ENCODE measurements at regions not wholly inside any gene's neighbourhood (a gene's known extent, or its start where the extent isn't known, plus 50 kb on each side); places are given as distances from the start of the nearest gene placed in this dataset.

DNA sequence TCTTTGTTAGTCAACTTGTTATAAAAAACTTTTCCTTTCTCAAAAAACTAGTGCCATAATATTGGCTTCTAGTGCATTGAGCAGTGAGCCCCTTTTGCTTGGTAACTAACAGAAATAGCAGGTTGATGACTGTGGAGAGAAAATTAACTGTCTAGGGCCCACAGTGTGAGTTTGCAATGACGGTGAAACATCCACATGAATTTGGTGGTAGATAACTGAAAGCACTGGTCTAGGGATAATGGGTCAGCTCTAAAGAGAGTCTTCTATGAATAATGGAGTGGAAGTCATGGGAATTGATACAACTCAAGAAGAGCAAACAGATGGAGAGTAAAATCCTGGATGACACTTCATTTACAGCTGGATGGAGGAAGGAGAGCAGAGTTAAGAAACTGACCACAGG is 245.4 kb downstream of the METTL4 start:
- Histone ChIP-seq H3K27ac (no peak overlapping the region), H3K36me3 (no peaks in the 10 kb centered on the region), H3K9me3 (no peaks in the 10 kb centered on the region), H3K4me1 (no peaks in the 10 kb centered on the region), H3K27me3 (no peaks in the 10 kb centered on the region), H3K4me3 (no peak overlapping the region)
- TF ChIP-seq, protein P1, sequence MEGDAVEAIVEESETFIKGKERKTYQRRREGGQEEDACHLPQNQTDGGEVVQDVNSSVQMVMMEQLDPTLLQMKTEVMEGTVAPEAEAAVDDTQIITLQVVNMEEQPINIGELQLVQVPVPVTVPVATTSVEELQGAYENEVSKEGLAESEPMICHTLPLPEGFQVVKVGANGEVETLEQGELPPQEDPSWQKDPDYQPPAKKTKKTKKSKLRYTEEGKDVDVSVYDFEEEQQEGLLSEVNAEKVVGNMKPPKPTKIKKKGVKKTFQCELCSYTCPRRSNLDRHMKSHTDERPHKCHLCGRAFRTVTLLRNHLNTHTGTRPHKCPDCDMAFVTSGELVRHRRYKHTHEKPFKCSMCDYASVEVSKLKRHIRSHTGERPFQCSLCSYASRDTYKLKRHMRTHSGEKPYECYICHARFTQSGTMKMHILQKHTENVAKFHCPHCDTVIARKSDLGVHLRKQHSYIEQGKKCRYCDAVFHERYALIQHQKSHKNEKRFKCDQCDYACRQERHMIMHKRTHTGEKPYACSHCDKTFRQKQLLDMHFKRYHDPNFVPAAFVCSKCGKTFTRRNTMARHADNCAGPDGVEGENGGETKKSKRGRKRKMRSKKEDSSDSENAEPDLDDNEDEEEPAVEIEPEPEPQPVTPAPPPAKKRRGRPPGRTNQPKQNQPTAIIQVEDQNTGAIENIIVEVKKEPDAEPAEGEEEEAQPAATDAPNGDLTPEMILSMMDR (IDR thresholded peaks at IDR 0.05): no peak
- intact Hi-C loops (cut with DNase I): no loop called here
- DNase-seq (ENCODE audit: low spot score in 2 of 2): no peak

DNA sequence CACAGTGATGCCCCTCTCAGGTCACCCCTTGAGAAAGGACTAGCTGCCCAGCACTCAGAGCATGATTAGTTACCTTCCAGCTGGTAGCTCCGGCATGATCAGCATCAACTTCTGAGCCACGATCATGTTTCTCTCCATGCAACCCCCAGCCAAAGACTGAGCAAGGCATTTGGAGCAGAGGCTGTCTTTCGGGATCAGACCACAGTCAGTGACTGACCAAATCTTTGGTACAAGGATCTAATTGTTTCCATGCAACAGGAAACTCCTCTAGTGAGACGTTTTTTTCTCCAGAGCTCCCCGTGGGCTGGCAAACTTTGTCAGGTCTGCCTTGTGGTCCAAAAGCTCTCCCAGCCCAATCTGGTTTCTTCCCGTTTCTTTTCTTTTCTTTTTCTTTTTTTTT is 244.3 kb downstream of the METTL4 start:
- Histone ChIP-seq H3K36me3 (no peaks in the 10 kb centered on the region), H3K9me3 (no peaks in the 10 kb centered on the region), H3K27me3 (no peaks in the 10 kb centered on the region), H3K4me1 (no peaks in the 10 kb centered on the region), H3K27ac (no peak overlapping the region), H3K4me3 (no peak overlapping the region)
- DNase-seq (ENCODE audit: low spot score in 2 of 2): no peak
- TF ChIP-seq, protein P1 (IDR thresholded peaks at IDR 0.05): no peak
- intact Hi-C loops (cut with DNase I): no loop called here

DNA sequence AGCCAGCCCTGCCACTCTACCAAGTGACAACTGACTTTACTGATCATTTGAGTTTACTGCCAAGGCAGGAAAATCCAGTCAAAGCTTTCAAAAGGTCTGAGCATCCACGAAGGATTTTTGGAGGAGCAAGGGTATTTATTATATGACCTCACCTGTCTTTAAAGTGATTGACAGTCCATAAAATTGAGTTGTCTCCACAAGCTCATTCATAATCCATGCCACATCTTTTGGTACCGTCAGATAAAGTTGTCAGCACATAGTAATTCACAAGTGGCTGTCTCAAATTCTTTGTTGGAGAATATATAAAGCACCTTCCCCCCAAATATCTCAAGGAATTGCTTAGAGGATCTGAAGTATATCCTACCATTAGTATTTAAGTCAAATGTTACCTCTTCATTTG is 240.5 kb downstream of the METTL4 start:
- intact Hi-C loops (cut with DNase I): no loop called here
- no peaks in the 10 kb centered on the region for H3K36me3 ChIP-seq
- no peaks in the 10 kb centered on the region for H3K9me3 ChIP-seq
- H3K4me1 ChIP-seq: no peaks in the 10 kb centered on the region
- no peak overlapping the region for H3K27ac ChIP-seq
- H3K27me3 ChIP-seq: no peaks in the 10 kb centered on the region
- no peak overlapping the region for H3K4me3 ChIP-seq
- TF ChIP-seq, protein P1 (IDR thresholded peaks at IDR 0.05): no peak
- no peak for DNase-seq (ENCODE audit: low spot score in 2 of 2)

DNA sequence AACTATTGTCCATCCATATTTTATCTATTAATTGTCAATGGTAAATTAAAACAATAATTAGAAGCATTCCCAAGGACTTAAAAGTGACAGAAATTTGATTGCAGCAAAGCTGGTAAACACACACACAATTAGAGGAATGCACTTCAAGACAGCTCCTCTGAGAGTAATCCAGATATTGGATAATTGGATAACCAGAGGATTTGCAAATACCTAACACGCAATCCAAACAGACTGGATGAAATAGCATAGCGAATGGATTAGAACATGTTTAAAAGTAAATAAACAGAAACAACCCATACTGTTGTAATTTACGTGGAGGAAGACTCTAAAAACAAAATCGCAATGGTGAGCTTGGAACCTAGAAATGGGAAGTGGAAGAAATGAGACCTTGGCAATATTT is 239.8 kb downstream of the METTL4 start:
- H3K27ac ChIP-seq: no peak overlapping the region
- no peaks in the 10 kb centered on the region for H3K36me3 ChIP-seq
- TF ChIP-seq, protein P1 (IDR thresholded peaks at IDR 0.05): no peak
- H3K4me1 ChIP-seq: no peaks in the 10 kb centered on the region
- intact Hi-C loops (cut with DNase I): no loop called here
- H3K27me3 ChIP-seq: no peaks in the 10 kb centered on the region
- H3K4me3 ChIP-seq: no peak overlapping the region
- no peaks in the 10 kb centered on the region for H3K9me3 ChIP-seq
- DNase-seq (ENCODE audit: low spot score in 2 of 2): no peak

DNA sequence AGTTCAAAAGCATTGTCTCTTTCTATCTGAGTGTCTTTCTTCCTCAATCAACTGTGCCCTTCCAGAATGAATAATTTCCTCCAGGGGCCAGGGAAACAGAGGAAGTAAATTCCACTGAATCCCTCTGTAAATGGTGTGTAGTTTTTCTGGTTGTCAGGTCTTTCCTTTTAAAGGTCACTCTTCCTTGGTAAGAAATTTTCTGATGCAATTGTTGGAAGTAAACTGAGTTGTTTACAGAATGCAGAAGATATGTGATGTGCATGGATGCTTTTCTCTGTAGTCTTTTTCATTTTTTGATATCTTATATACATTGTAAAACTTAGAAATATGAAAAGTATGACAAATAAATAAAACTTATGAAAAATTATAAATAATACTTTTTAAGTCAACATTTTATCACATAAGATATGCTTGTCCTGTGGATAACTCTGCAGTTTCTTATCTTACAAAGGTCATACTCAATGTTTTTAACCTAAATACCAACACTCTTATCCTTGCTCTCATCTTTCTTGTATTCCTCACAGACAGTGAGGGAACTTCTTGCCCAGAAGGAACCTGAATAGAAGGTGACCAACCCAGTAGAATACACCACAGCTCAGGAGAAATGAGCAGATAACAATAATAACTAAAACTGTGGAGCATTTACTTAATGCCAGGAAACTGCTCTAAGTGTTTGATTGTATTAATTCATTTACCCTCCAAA is 234.5 kb downstream of the METTL4 start:
- Histone ChIP-seq H3K4me3 (no peak overlapping the region), H3K36me3 (no peaks in the 10 kb centered on the region), H3K9me3 (no peaks in the 10 kb centered on the region), H3K4me1 (no peaks in the 10 kb centered on the region), H3K27ac (no peak overlapping the region), H3K27me3 (no peaks in the 10 kb centered on the region)
- TF ChIP-seq, protein P1 (IDR thresholded peaks at IDR 0.05): no peak
- intact Hi-C loops (cut with DNase I): loop anchor here (2.0 kb wide), 1 partner anchor 210 kb away; no protein-coding TSS in a partner anchor
- no peak for DNase-seq (ENCODE audit: low spot score in 2 of 2)

Measured in ascending aorta (tissue), 2 donors.